SK-N-MC (cell line): ENCODE measurements at regions not wholly inside any gene's neighbourhood (a gene's known extent, or its start where the extent isn't known, plus 50 kb on each side); places are given as distances from the start of the nearest gene placed in this dataset.
A peak's percentile ranks its signal among the peaks of the same experiment; 100 is the strongest.
"Not testable (repeated sequence)": the region's sequence is repeated elsewhere in the genome, so short reads cannot be mapped to it uniquely, and the experiment has no call there.

ENCODE experiments used
- DNase-seq: peaks from one replicate; pipeline ENCODE4 v3.0.0-alpha.2; 2011; ENCODE audit warnings: low read depth, low spot score
- H3K27ac ChIP-seq: fragments of 200-600 bp; sonication (generic); 2 replicates; pipeline ENCODE4 v1.5.1; 2016; ENCODE audit warnings: mixed run types
- H3K36me3 ChIP-seq: fragments of 200-600 bp; sonication (generic); 2 replicates; pipeline ENCODE4 v1.6.1; 2017; ENCODE audit warnings: antibody characterized with exemption, low read length, mixed read lengths; ENCODE audit not compliant: insufficient read depth
- H3K4me3 ChIP-seq: fragments of 200-600 bp; sonication (generic); 2 replicates; pipeline ENCODE4 v1.5.1; 2016
- H3K9ac ChIP-seq: fragments of 200-600 bp; sonication (generic); 2 replicates; pipeline ENCODE4 v1.8.0; 2017; ENCODE audit warnings: mixed run types, mixed read lengths; ENCODE audit not compliant: insufficient read length
- H3K9me3 ChIP-seq: fragments of 200-600 bp; sonication (generic); 2 replicates; pipeline ENCODE4 v1.6.1; 2017; ENCODE audit warnings: low read depth, mild to moderate bottlenecking, antibody characterized with exemption, low read length, moderate library complexity, mixed read lengths
- EZH2 ChIP-seq: fragments of 200-600 bp; sonication (generic); IDR thresholded peaks from one replicate; pipeline ENCODE4 v1.6.1; 2017; ENCODE audit warnings: antibody characterized with exemption
- FOXP2 ChIP-seq: optimal IDR thresholded peaks from 2 replicates; pipeline ENCODE3; 2011; ENCODE audit warnings: mild to moderate bottlenecking, moderate library complexity; ENCODE audit not compliant: insufficient read depth; ENCODE audit errors: extremely low read length, control extremely low read depth
- POLR2AphosphoS5 ChIP-seq: IDR thresholded peaks from 2 replicates; pipeline ENCODE4 v1.6.1; 2012; ENCODE audit warnings: mild to moderate bottlenecking, low read depth, low read length, borderline replicate concordance

DNA sequence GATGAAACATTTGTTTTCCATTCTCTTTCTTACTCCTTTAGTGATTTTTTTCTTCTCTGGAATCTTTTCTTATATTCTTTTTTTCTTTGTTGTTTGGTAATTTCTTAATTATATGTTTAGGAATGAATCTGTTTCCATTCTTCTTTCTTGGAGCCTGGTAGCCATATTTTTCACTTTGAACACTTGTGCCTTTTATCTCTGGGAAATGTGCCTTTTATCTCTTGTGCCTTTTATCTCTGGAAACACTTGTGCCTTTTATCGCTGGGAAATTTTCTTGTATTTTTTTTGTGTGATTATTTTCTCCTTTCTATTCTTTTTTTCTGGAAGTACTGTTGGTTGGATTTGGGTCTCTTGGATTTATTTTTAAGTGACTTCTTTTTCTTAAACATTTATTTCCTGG is 118.2 kb downstream of the LEPR start:
- Histone ChIP-seq H3K36me3 (no peaks in the 10 kb centered on the region), H3K27ac (peak overlapping the region; percentile 91), H3K9me3 (no peaks in the 10 kb centered on the region), H3K4me3 (peak overlapping the region; percentile 35), H3K9ac (peak overlapping the region; percentile 9)
- no peak for DNase-seq
- TF ChIP-seq EZH2 (no peak), POLR2AphosphoS5 (no peak), FOXP2 (no peak)

DNA sequence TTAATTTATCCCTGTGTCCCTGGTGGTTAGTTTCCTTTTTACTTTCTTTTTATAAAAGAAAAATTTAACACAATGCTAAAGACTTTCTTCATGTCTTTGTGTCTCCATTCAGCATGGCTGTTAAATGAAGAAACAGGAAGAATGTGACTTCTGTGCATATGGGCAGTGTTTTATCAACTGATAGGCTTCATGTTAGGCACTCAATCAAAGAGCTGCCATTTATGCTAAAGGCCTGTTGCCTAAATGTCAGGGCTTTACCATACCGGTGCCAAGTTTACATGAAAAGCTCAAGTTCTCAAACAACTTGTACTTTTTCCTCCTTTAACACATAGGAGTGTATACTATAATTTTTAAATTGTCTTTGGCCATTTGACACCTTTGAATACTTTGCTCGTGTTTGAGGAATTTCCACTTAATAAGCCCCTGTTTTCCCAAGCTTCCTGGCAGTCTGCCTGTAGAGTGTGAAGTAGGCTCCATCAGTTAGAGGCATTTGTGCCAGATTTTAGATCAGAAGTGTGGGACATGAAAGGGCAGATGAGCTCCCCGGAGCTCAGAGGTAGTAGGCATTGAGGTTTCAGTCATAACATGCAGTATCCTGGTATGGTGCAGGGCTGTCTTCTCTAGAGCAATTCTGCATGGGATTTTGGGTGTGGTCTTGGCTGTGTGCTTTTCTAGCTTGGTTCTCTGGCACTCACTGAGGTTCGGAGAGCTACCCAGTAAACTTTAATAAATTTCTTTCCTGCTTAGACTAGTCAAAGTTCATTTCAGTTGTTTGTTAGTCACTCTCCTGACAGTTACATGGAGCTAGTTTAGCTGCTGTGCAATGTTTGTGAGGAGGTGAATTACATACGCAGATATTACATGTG is 119.0 kb downstream of the LEPR start:
- Histone ChIP-seq H3K36me3 (no peaks in the 10 kb centered on the region), H3K4me3 (peak overlapping the region; percentile 15; the same call in 1 of the 2 replicates), H3K9me3 (no peaks in the 10 kb centered on the region), H3K9ac (no peak overlapping the region), H3K27ac (peak overlapping the region; percentile 91)
- no peak for TF ChIP-seq POLR2AphosphoS5
- TF ChIP-seq EZH2: no peak
- no peak for DNase-seq

DNA sequence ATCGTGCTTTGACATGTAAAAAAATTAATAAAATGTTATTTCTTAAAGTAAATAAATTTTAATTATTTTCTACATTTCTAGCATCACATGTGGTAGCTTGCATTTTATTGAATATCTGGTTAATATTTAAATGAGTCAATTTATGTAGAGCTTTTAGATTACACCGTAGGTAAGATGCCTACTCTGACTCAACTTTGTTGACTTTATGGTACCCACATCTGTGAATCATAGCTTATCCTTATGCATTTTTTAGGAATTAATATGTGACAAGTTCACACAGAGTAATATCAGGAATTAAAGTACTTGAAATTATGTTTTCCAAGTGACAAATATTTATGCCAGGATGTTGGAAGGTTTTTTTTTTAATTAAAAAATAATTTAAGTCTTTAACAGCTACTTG is 120.7 kb downstream of the LEPR start:
- no peak overlapping the region for H3K4me3 ChIP-seq
- no peak for TF ChIP-seq FOXP2
- no peak for TF ChIP-seq POLR2AphosphoS5
- TF ChIP-seq EZH2: no peak
- no peaks in the 10 kb centered on the region for H3K36me3 ChIP-seq

DNA sequence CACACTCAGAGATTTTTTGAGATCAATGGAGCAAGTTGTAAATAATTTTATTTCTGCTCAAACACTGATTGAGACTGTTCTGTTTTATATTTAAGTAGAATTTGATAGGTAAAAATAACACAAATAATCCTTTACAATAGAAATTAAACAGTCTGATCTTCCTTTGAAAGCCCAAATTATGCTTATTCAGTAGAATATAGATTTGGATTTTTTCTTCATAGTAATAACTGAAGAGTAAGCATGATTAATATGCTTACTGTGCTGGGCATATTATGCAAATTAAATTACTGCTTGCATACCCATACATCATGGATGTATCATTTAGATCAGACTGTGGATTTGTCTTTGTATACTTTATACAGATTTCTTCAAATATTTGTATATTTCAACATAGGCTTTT is 121.4 kb downstream of the LEPR start:
- Histone ChIP-seq H3K36me3 (no peaks in the 10 kb centered on the region), H3K9ac (peak overlapping the region; percentile 9), H3K4me3 (no peak overlapping the region), H3K9me3 (no peaks in the 10 kb centered on the region), H3K27ac (peak overlapping the region; percentile 68)
- DNase-seq: no peak
- TF ChIP-seq POLR2AphosphoS5 (no peak), FOXP2 (no peak), EZH2 (no peak)

More for the DNA sequence above, 120.7 kb downstream of the LEPR start:
- Histone ChIP-seq H3K9ac (no peak overlapping the region), H3K9me3 (no peaks in the 10 kb centered on the region), H3K27ac (peak overlapping the region; percentile 68; the same call in 1 of the 2 replicates)
- DNase-seq: no peak

DNA sequence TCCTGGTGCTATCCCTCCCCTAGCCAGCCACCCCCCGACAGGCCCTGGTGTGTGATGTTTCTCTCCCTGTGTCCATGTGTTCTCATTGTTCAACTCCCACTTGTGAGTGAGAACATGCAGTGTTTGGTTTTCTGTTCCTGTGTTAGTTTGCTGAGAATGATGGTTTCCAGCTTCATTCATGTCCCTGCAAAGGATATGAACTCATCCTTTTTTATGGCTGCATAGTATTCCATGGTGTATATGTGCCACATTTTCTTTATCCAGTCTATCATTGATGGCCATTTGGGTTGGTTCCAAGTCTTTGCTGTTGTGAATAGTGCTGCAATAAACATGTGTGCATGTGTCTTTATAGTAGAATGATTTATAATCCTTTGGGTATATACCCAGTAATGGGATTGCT is 122.1 kb downstream of the LEPR start:
- not testable (repeated sequence) for H3K27ac ChIP-seq, H3K4me3 ChIP-seq, DNase-seq, H3K36me3 ChIP-seq, H3K9me3 ChIP-seq, H3K9ac ChIP-seq

DNA sequence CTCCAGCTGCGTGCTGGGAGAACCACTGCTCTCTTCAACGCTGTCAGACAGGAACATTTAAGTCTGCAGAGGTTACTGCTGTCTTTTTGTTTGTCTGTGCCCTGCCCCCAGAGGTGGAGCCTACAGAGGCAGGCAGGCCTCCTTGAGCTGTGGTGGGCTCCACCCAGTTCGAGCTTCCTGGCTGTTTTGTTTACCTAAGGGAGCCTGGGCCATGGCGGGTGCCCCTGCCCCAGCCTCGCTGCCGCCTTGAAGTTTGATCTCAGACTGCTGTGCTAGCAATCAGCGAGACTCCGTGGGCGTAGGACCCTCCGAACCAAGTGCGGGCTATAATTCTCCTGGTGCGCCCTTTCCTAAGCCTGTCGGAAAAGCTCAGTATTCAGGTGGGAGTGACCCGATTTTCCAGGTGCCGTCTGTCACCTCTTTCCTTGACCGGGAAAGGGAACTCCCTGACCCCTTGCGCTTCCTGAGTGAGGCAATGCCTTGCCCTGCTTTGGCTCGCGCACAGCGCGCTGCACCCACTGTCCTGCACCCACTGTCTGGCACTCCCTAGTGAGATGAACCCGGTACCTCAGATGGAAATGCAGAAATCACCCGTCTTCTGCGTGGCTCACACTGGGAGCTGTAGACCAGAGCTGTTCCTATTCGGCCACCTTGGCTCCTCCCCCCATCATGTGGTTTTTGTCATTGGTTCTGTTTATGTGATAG is 130.0 kb downstream of the LEPR start:
- DNase-seq, H3K9me3 ChIP-seq, H3K4me3 ChIP-seq, H3K36me3 ChIP-seq, H3K27ac ChIP-seq, H3K9ac ChIP-seq: not testable (repeated sequence)

DNA sequence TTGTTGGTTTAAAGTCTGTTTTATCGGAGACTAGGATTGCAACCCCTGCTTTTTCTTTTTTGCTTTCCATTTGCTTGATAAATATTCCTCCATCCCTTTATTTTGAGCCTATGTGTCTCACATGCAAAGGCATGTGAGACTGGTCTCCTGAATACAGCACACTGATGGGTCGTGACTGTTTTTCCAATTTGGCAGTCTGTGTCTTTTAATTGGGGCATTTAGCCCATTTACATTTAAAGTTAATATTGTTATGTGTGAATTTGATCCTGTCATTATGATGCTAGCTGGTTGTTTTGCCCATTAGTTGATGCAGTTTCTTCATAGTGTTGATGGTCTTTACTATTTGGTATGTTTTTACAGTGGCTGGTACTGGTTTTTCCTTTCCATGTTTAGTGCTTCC is 132.0 kb downstream of the LEPR start:
- DNase-seq, H3K9ac ChIP-seq, H3K4me3 ChIP-seq, H3K27ac ChIP-seq, H3K36me3 ChIP-seq, H3K9me3 ChIP-seq: not testable (repeated sequence)

DNA sequence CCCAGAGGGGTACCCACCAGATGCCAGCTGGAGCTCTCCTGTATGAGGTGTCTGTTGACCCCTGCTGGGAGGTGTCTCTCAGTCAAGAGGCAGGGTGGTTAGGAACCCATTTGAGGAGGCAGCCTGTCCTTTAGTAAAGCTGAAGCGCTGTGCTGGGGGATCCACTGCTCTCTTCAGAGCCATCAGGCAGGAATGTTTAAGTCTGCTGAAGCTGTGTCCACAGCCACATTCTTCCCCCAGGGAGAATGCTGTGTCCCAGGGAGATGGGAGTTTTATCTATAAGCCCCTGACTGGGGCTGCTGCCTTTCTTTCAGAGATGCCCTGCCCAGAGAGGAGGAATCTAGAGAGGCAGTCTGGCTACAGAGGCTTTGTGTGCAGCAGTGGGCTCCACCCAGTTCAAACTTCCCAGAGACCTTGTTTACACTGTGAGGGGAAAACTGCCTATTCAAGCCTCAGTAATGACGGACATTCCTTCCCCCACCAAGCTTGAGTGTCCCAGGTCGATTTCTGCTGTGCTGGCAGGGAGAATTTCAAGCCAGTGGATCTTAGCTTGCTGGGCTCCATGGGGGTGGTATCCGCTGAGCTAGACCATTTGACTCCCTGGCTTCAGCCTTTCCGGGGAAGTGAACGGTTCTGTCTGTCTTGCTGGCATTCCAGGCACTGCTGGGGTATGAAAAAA is 133.8 kb downstream of the LEPR start:
- not testable (repeated sequence) for DNase-seq, H3K36me3 ChIP-seq, H3K9me3 ChIP-seq, H3K27ac ChIP-seq, H3K9ac ChIP-seq, H3K4me3 ChIP-seq

DNA sequence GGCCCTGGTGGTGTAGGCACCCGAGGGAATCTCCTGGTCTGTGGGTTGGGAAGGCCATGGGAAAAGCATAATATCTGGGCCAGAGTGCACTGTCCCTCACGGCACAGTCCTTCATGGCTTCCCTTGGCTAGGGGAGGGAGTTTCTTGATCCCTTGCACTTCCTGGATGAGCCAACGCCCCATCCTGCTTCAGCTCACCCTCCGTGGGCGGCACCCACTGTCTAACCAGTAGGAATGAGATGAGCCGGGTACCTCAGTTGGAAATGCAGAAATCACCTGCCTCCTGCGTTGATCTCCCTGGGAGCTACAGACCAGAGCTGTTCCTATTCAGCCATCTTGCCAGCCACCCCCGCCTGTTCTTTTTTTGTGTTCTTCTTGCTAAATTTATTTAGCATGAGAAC is 134.4 kb downstream of the LEPR start:
- Histone ChIP-seq H3K9ac (no peak overlapping the region), H3K4me3 (no peak overlapping the region)

More for the DNA sequence above, 134.4 kb downstream of the LEPR start:
- Histone ChIP-seq H3K9me3 (no peaks in the 10 kb centered on the region), H3K36me3 (no peaks in the 10 kb centered on the region), H3K27ac (no peak overlapping the region)
- TF ChIP-seq EZH2 (no peak), FOXP2 (no peak), POLR2AphosphoS5 (no peak)
- no peak for DNase-seq
